HG02759 (cell line): ENCODE measurements at regions not wholly inside any gene's neighbourhood (a gene's known extent, or its start where the extent isn't known, plus 50 kb on each side); places are given as distances from the start of the nearest gene placed in this dataset.
A peak's percentile ranks its signal among the peaks of the same experiment; 100 is the strongest.

ENCODE experiments used
- ATAC-seq: cut with Tn5 transposase; IDR thresholded peaks from one replicate; pipeline ENCODE4 v1.9.1; 2021; ENCODE audit warnings: mild to moderate bottlenecking, moderate library complexity; ENCODE audit not compliant: unreplicated experiment

- ATAC-seq: no peak
Measured at GRCh38 chr4:122555216-122555615, 65.7 kb downstream of the IL21 start.

GRCh38 chr4:122553432-122553831 is 67.4 kb downstream of the IL21 start:
- ATAC-seq: no peak

- ATAC-seq: no peak
Measured at GRCh38 chr4:122552898-122553297, 68.0 kb downstream of the IL21 start.

- no peak for ATAC-seq
Measured at GRCh38 chr4:122548886-122549630, 71.8 kb downstream of the IL21 start.

GRCh38 chr4:122548452-122548851 is 72.4 kb downstream of the IL21 start:
- no peak for ATAC-seq

- ATAC-seq: peak; percentile 88
Measured at GRCh38 chr4:122542411-122543236, 78.2 kb downstream of the IL21 start.

DNA sequence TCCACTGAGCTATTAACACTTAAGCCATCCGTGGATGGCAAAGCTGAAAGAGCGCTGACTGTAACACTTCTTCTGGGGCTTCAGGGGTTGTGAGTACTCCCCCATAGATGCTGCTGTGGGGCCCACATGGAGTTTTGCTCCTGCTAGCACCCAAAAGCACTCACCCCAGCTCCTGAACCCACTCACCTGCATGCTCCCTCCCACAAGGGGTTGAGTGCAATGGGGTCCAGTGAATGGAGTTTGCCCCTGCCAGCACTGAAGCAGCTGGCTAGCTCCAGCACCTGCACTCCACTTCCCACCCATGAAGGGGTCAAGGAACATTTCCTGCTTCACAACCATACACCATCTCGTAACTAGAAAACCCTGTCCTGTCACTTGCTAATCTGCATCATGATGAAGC is 78.9 kb downstream of the IL21 start:
- peak; percentile 19 for ATAC-seq

GRCh38 chr4:122540838-122541237 is 80.0 kb downstream of the IL21 start:
- ATAC-seq: no peak

DNA sequence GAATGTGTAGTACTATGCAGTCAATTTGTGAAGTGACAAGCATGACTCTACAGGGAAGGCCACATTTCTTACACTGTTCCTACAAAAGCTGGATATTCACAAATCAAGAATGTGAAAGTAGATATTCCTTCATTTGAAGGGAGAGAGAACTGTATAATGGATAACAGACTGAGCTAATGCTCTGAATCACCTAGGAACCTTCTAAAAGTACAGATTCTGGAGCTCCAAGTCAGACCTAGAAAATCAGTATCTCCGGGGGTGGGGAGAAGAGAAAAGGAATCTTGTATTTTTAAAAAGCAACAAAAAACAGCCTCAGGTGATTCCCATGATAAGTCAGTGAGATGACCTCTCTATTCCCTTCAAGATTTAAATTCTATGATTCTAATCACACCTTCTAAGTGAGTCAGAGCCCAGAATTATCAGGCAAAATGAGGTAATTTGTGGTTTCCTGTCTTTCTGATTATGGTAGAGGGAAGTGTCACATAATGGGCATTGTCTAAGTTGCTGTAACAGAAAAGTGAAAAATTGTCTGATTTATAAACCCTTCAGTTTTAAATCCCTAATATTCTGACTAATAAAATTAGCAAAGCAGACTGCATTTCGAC is 80.9 kb downstream of the IL21 start:
- ATAC-seq: no peak

GRCh38 chr4:122537388-122538135 is 81.0 kb upstream of the IL2 start:
- ATAC-seq: no peak

GRCh38 chr4:122536001-122536400 is 79.5 kb upstream of the IL2 start:
- ATAC-seq: no peak

GRCh38 chr4:122534776-122535175 is 78.3 kb upstream of the IL2 start:
- no peak for ATAC-seq

GRCh38 chr4:122533841-122534240 is 77.3 kb upstream of the IL2 start:
- ATAC-seq: no peak

DNA sequence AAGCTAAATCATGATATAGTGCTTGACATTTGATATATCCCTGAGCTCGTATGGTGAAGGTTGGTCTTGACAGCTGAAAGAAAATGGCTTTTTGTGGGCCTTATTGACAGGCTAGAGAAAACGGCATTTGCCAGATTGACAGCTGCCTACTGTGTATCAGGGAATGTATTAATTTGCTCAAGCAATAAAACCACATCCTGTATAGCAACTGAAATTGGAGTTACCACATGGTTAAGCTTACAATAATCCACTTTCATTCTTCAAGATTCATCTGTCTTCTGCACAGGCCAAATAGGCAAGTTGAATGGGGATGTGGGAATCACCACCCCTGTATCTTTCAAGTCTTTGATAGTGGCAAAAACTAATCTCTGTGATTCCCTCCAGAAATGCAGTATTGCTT is 76.2 kb upstream of the IL2 start:
- ATAC-seq: no peak

DNA sequence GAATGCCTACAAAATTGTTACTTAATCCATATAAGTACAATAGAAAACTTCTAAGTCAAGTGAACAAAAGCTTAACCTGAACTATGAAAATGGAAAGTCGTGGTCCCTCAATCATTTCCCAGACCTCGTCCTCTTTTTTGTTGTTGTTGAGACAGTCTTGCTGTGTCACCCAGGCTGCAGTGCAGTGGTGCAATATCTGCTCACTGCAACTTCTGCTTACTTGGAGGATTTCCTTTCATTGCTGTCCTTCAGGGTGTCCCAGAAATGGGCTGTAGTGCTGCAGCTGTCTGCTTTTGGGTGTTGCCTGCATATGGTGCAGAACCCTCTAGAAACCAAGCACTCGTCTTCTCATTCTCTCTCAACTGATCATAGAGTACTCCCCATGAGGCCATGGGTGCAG is 75.0 kb upstream of the IL2 start:
- no peak for ATAC-seq

GRCh38 chr4:122531038-122531437 is 74.5 kb upstream of the IL2 start:
- no peak for ATAC-seq

- ATAC-seq: no peak
Measured at GRCh38 chr4:122528879-122529278, 72.4 kb upstream of the IL2 start.

DNA sequence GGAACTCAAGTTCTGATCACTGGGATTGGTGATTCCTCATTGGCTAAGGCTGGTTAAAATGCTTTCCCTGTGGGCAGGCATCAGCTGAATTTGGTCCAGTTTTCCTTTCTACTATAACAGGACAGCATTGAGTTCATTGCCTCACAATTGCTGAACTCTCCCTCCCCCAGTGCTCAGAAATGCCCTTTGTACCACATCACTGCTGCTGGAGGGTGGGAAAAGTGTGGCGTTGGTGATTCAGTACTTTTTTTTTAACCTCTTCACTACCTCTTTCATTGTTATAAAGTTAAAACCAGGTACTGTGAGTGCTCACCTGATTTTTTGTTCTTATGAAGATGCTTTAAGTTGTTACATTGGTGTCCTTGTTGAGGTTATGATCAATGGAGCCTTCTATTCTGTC is 69.3 kb upstream of the IL2 start:
- no peak for ATAC-seq

- ATAC-seq: no peak
Measured at GRCh38 chr4:122524176-122524575, 67.7 kb upstream of the IL2 start.

GRCh38 chr4:122522944-122523343 is 66.4 kb upstream of the IL2 start:
- no peak for ATAC-seq

- no peak for ATAC-seq
Measured at GRCh38 chr4:122517345-122517744, 60.8 kb upstream of the IL2 start.
